PC-3 (cell line): ENCODE measurements at regions not wholly inside any gene's neighbourhood (a gene's known extent, or its start where the extent isn't known, plus 50 kb on each side); places are given as distances from the start of the nearest gene placed in this dataset.

ENCODE experiments used
- ATAC-seq: fragments of 200-7000 bp; cut with Tn5 transposase; 2 replicates; pipeline ENCODE4 v1.9.1; 2020; ENCODE audit warnings: mild to moderate bottlenecking, moderate library complexity
- BruUV-seq: library from RNA; stranded (reverse); fragments of 400-500 nt; replicated peaks from 2 replicates; lab custom pipeline; 2021; lab: Mats Ljungman, UMichigan
- CTCF ChIA-PET: fragments of 300-600 bp; sonication (Branson Sonifier 250); formaldehyde crosslinking; loops from one replicate; lab custom pipeline; 2022; ENCODE audit warnings: antibody characterized with exemption; lab: Charles Lee
- POLR2A ChIA-PET: fragments of 300-600 bp; sonication (Branson Sonifier 250); formaldehyde crosslinking; loops from one replicate; lab custom pipeline; 2022; ENCODE audit warnings: antibody characterized with exemption; ENCODE audit not compliant: unreplicated experiment; lab: Charles Lee
- DNase-seq: peaks from one replicate; pipeline ENCODE4 v3.0.0-alpha.2; 2015
- H2AFZ ChIP-seq: fragments of 300-600 bp; sonication (generic); 2 replicates; pipeline ENCODE4 v1.6.0; 2016; ENCODE audit warnings: antibody characterized with exemption, low read length
- H3F3A ChIP-seq: fragments of 300-600 bp; sonication (generic); one replicate; pipeline ENCODE4 v1.6.0; 2017; ENCODE audit warnings: antibody characterized with exemption, low read length, control low read depth, mild to moderate bottlenecking; ENCODE audit not compliant: unreplicated experiment
- H3K27ac ChIP-seq: fragments of 300-600 bp; sonication (generic); 2 replicates; pipeline ENCODE4 v1.5.1; 2016; ENCODE audit warnings: mild to moderate bottlenecking, low read length
- H3K27me3 ChIP-seq: fragments of 300-600 bp; sonication (generic); 2 replicates; pipeline ENCODE4 v1.6.1; 2016; ENCODE audit warnings: low read length, mixed read lengths
- H3K36me3 ChIP-seq: fragments of 300-600 bp; sonication (generic); 2 replicates; pipeline ENCODE4 v1.6.1; 2016; ENCODE audit warnings: low read depth, mixed run types, low read length, mixed read lengths
- H3K4me1 ChIP-seq: fragments of 300-600 bp; sonication (generic); 2 replicates; pipeline ENCODE4 v1.5.1; 2016; ENCODE audit warnings: low read length; ENCODE audit not compliant: insufficient read depth
- H3K4me2 ChIP-seq: fragments of 300-600 bp; sonication (generic); 2 replicates; pipeline ENCODE4 v1.6.0; 2016; ENCODE audit warnings: low read length
- H3K4me3 ChIP-seq: fragments of 300-600 bp; sonication (generic); 2 replicates; pipeline ENCODE4 v1.5.1; 2016; ENCODE audit warnings: mild to moderate bottlenecking, low read length, mixed read lengths
- H3K79me2 ChIP-seq: fragments of 300-600 bp; sonication (generic); 2 replicates; pipeline ENCODE4 v1.6.1; 2017; ENCODE audit warnings: low read length, mixed read lengths
- H3K9ac ChIP-seq: fragments of 300-600 bp; sonication (generic); 2 replicates; pipeline ENCODE4 v1.6.0; 2016; ENCODE audit warnings: mild to moderate bottlenecking, low read length
- H3K9me2 ChIP-seq: fragments of 300-600 bp; sonication (generic); replicated peaks from 2 replicates; pipeline ENCODE4 v1.6.1; 2016; ENCODE audit warnings: mixed run types, low read length, mixed read lengths
- H3K9me3 ChIP-seq: fragments of 300-600 bp; sonication (generic); 2 replicates; pipeline ENCODE4 v1.6.1; 2016; ENCODE audit warnings: low read length, mixed read lengths
- H4K20me1 ChIP-seq: fragments of 300-600 bp; sonication (generic); 2 replicates; pipeline ENCODE4 v1.6.1; 2016; ENCODE audit warnings: low read length, mixed read lengths
- EZH2 ChIP-seq: fragments of 300-600 bp; sonication (generic); IDR thresholded peaks from one replicate; pipeline ENCODE4 v1.6.1; 2017; ENCODE audit warnings: antibody characterized with exemption, mild to moderate bottlenecking, low read length; ENCODE audit not compliant: unreplicated experiment
- EZH2phosphoT487 ChIP-seq: fragments of 300-600 bp; sonication (generic); IDR thresholded peaks from 2 replicates; pipeline ENCODE4 v1.6.1; 2018; ENCODE audit warnings: mild to moderate bottlenecking, antibody characterized with exemption, low read length, borderline replicate concordance
- intact Hi-C: fragments of 100-400 bp; cut with micrococcal nuclease; formaldehyde crosslinking; loops from 2 replicates; pipeline ENCODE4 v1.9.0; 2023
- TF ChIP-seq, protein P1 (sequence below): fragments of 300-600 bp; sonication (generic); conservative IDR thresholded peaks from 2 replicates; pipeline ENCODE4 v1.5.1; 2017; ENCODE audit warnings: antibody characterized with exemption, low read depth, mild to moderate bottlenecking, low read length

DNA sequence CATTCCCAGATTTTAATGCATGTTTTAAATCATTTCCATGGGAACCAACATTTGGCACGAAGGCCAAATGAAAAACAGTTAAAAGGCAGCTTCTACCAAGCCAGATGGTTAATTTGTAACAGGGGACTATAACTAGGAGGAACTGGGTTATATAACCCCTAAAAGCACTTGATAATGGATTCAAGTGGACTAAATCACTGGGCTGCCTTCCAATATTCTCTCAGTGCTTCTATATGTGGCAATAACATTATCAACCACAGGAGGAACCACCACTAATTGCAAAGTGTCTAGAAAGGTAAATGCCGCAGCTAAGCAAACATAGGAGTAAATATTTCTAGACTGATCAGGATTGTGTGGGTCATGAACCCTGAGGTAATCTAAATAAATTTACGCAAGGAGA, 391.5 kb downstream of the UBE2NL start:
- H2AFZ ChIP-seq: no peak overlapping the region
- H3K36me3 ChIP-seq: no peaks in the 10 kb centered on the region
- no peaks in the 10 kb centered on the region for H3F3A ChIP-seq
- DNase-seq (peak; percentile 6), ATAC-seq (no peak)
- ChIA-PET POLR2A (no interaction called here), CTCF (no interaction called here)
- no peaks in the 10 kb centered on the region for H4K20me1 ChIP-seq
- H3K4me1 ChIP-seq: no peaks in the 10 kb centered on the region
- TF ChIP-seq EZH2 (no peak), EZH2phosphoT487 (no peak)
- TF ChIP-seq, protein P1, sequence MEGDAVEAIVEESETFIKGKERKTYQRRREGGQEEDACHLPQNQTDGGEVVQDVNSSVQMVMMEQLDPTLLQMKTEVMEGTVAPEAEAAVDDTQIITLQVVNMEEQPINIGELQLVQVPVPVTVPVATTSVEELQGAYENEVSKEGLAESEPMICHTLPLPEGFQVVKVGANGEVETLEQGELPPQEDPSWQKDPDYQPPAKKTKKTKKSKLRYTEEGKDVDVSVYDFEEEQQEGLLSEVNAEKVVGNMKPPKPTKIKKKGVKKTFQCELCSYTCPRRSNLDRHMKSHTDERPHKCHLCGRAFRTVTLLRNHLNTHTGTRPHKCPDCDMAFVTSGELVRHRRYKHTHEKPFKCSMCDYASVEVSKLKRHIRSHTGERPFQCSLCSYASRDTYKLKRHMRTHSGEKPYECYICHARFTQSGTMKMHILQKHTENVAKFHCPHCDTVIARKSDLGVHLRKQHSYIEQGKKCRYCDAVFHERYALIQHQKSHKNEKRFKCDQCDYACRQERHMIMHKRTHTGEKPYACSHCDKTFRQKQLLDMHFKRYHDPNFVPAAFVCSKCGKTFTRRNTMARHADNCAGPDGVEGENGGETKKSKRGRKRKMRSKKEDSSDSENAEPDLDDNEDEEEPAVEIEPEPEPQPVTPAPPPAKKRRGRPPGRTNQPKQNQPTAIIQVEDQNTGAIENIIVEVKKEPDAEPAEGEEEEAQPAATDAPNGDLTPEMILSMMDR: no peak
- no TSS peak for BruUV-seq
- H3K27ac ChIP-seq: no peak overlapping the region
- no peak overlapping the region for H3K4me2 ChIP-seq
- intact Hi-C loops: no loop called here
- H3K4me3 ChIP-seq: no peak overlapping the region
- no peaks in the 10 kb centered on the region for H3K27me3 ChIP-seq
- no peaks in the 10 kb centered on the region for H3K9me2 ChIP-seq
- H3K9me3 ChIP-seq: no peaks in the 10 kb centered on the region
- H3K79me2 ChIP-seq: no peaks in the 10 kb centered on the region
- H3K9ac ChIP-seq: no peak overlapping the region

DNA sequence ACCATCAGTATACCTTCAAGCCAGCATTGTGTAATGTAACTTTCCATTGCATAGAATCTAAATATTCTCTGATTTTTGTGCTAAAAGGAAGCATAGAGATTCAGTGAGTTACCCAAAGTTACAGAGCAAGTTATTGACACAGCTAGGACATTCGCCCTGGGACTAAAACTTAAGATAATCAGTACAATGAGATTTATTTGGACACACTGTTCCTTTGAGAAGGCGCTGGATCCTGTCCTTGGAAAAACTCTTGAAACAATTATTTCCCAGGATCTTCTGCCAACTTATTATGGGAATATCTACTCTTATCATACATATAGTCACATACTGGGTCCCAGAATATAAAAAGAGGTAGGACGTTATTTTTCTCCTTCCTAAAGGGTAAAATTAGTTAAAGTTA, 392.0 kb downstream of the UBE2NL start:
- POLR2A ChIA-PET: no interaction called here
- no TSS peak for BruUV-seq

DNA sequence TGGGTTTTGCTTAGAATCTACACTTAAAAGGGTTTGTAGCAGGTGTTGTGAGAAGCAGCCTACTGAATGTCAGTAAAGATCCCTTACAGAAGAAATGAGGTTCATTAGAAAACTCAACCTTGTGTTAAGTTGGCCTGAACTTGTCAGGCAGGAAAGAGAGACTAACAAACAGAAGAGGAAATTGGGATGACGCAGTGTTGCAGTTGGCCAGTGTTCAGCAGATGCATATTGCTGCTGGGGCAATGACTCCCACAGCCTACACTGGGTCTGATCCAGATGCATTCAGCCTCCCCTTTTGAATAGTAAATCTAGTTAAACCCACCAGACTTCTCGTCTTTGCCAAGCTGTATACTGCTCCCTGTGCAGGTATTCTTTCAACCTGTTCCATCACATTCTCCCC, 409.4 kb downstream of the UBE2NL start:
- H3K9me3 ChIP-seq: no peaks in the 10 kb centered on the region
- DNase-seq: peak; percentile 54
- no peaks in the 10 kb centered on the region for H3K27me3 ChIP-seq
- H3K36me3 ChIP-seq: no peaks in the 10 kb centered on the region
- CTCF ChIA-PET: no interaction called here
- H3K9me2 ChIP-seq: no peaks in the 10 kb centered on the region
- H3F3A ChIP-seq: no peaks in the 10 kb centered on the region
- no peak overlapping the region for H3K4me2 ChIP-seq
- H2AFZ ChIP-seq: no peak overlapping the region
- no peak overlapping the region for H3K4me3 ChIP-seq
- H3K79me2 ChIP-seq: no peaks in the 10 kb centered on the region
- H3K27ac ChIP-seq: no peak overlapping the region
- intact Hi-C loops: no loop called here
- H3K4me1 ChIP-seq: peaks cover 8% of the 10 kb centered on the region
- H3K9ac ChIP-seq: no peak overlapping the region
- POLR2A ChIA-PET: no interaction called here
- peak; percentile 37; the same call in 1 of the 2 replicates for ATAC-seq
- no TSS peak for BruUV-seq
- H4K20me1 ChIP-seq: no peaks in the 10 kb centered on the region
- TF ChIP-seq, protein P1: no peak
- TF ChIP-seq EZH2 (no peak), EZH2phosphoT487 (no peak)

More for the DNA sequence above, 392.0 kb downstream of the UBE2NL start:
- ATAC-seq (no peak), DNase-seq (no peak)
- CTCF ChIA-PET: no interaction called here
- no peaks in the 10 kb centered on the region for H3F3A ChIP-seq
- H3K4me3 ChIP-seq: no peak overlapping the region
- H3K79me2 ChIP-seq: no peaks in the 10 kb centered on the region
- no peak overlapping the region for H3K27ac ChIP-seq
- H3K4me1 ChIP-seq: no peaks in the 10 kb centered on the region
- no peaks in the 10 kb centered on the region for H3K9me3 ChIP-seq
- TF ChIP-seq, protein P1: no peak
- TF ChIP-seq EZH2phosphoT487: no peak
- TF ChIP-seq EZH2: no peak
- H3K4me2 ChIP-seq: no peak overlapping the region
- H3K9me2 ChIP-seq: no peaks in the 10 kb centered on the region
- H3K27me3 ChIP-seq: no peaks in the 10 kb centered on the region
- H3K36me3 ChIP-seq: no peaks in the 10 kb centered on the region
- no peak overlapping the region for H3K9ac ChIP-seq
- intact Hi-C loops: no loop called here
- no peaks in the 10 kb centered on the region for H4K20me1 ChIP-seq
- no peak overlapping the region for H2AFZ ChIP-seq
